K562 (cell line): ENCODE measurements at regions not wholly inside any gene's neighbourhood (a gene's known extent, or its start where the extent isn't known, plus 50 kb on each side); places are given as distances from the start of the nearest gene placed in this dataset.

Experiments
- ATAC-seq: fragments of 200-7000 bp; cut with Tn5 transposase; 3 replicates; pipeline ENCODE4 v1.9.1; 2020; ENCODE audit warnings: moderate library complexity
- BruUV-seq: library from RNA; stranded (reverse); fragments of 400-500 nt; replicated peaks from 2 replicates; lab custom pipeline; 2021; lab: Mats Ljungman, UMichigan
- CTCF ChIA-PET: fragments of 300-600 bp; formaldehyde crosslinking; extraction: SDS; loops from one replicate; lab custom pipeline; 2021; ENCODE audit warnings: low intra/inter-chr PET ratio; lab: Yijun Ruan, JAX
- POLR2A ChIA-PET: fragments of 300-600, 350-650 bp; sonication (Branson Sonifier 250); formaldehyde crosslinking; extraction: SDS; loops from one replicate; lab custom pipeline; 2021; ENCODE audit warnings: antibody characterized with exemption, inconsistent platforms; lab: Yijun Ruan, JAX
- DNase-seq, 4 experiments: peaks; one replicate each; pipeline versions ENCODE4 v3.0.0 to v3.0.0-alpha.2; 2011 to 2018; ENCODE audit warnings: low spot score in 3 of 4, mixed read lengths in 3 of 4; ENCODE audit errors: extremely low read depth in 1 of 4
- FAIRE-seq: peaks from 2 replicates; lab custom pipeline; 2011; peaks lifted over from hg19 to GRCh38; lab: Jason Lieb, UNC
- H2AFZ ChIP-seq: 2 replicates; pipeline ENCODE4 v1.6.0; 2011; ENCODE audit warnings: low read depth, low read length, control low read depth, inconsistent platforms
- H3K27ac ChIP-seq: fragments of 200-600 bp; 3 replicates; pipeline ENCODE4 v1.8.0; 2011; ENCODE audit warnings: low read depth, mild to moderate bottlenecking, control low read depth, inconsistent platforms, low read length, moderate library complexity, mixed read lengths; ENCODE audit errors: extremely low read depth
- H3K27me3 ChIP-seq, 2 experiments: fragments of 300-600 bp in 1 of 2; 2 replicates in 1 of 2; 3 replicates in 1 of 2; pipeline versions ENCODE4 v1.6.0 to v1.8.0; 2011; ENCODE audit warnings: inconsistent platforms in 2 of 2, low read length in 2 of 2, mild to moderate bottlenecking in 1 of 2, mixed read lengths in 1 of 2, moderate library complexity in 1 of 2; ENCODE audit not compliant: control insufficient read depth in 2 of 2, insufficient read depth in 2 of 2
- H3K36me3 ChIP-seq: fragments of 300-600 bp; 3 replicates; pipeline ENCODE4 v1.8.0; 2011; ENCODE audit warnings: mild to moderate bottlenecking, low read length, inconsistent platforms; ENCODE audit not compliant: control insufficient read depth, insufficient read depth
- H3K4me1 ChIP-seq, 2 experiments: fragments of 200-600 bp in 1 of 2; replicated peaks in 1 of 2; 2 replicates in 1 of 2; 3 replicates in 1 of 2; pipeline versions ENCODE4 v1.5.1 to v1.8.0; 2011; ENCODE audit warnings: inconsistent platforms in 2 of 2, low read length in 2 of 2, mild to moderate bottlenecking in 1 of 2, mixed read lengths in 1 of 2, moderate library complexity in 1 of 2; ENCODE audit not compliant: control insufficient read depth in 2 of 2, insufficient read depth in 2 of 2
- H3K4me2 ChIP-seq: 2 replicates; pipeline ENCODE4 v1.6.1; 2011; ENCODE audit warnings: low read length, control low read depth, inconsistent platforms, mixed read lengths; ENCODE audit not compliant: insufficient read depth
- H3K4me3 ChIP-seq: fragments of 200-600 bp; sonication (generic), shearing (Covaris generic); 2 replicates; pipeline ENCODE4 v1.5.1; 2016; ENCODE audit warnings: control low read depth, inconsistent platforms
- H3K79me2 ChIP-seq: fragments of 200-600 bp; 3 replicates; pipeline ENCODE4 v1.8.0; 2011; ENCODE audit warnings: low read length, inconsistent platforms; ENCODE audit not compliant: control insufficient read depth, insufficient read depth
- H3K9ac ChIP-seq, 2 experiments: 2 replicates each; pipeline versions ENCODE4 v1.6.0 to v1.6.1; 2011; ENCODE audit warnings: low read depth in 2 of 2, low read length in 2 of 2, control low read depth in 1 of 2, inconsistent platforms in 1 of 2, mild to moderate bottlenecking in 1 of 2, mixed read lengths in 1 of 2; ENCODE audit not compliant: insufficient read depth in 1 of 2
- H3K9me1 ChIP-seq: one replicate; pipeline ENCODE4 v1.6.0; 2011; ENCODE audit warnings: inconsistent platforms, mild to moderate bottlenecking, low read length, moderate library complexity; ENCODE audit not compliant: control insufficient read depth, insufficient read depth
- H3K9me3 ChIP-seq: replicated peaks from 2 replicates; pipeline ENCODE4 v1.5.1; 2011; ENCODE audit warnings: low read depth, low read length, inconsistent platforms; ENCODE audit not compliant: control insufficient read depth, insufficient read depth
- H4K20me1 ChIP-seq: replicated peaks from 2 replicates; pipeline ENCODE4 v1.6.1; 2011; ENCODE audit warnings: low read length, inconsistent platforms, mixed read lengths; ENCODE audit not compliant: control insufficient read depth, insufficient read depth
- ARHGAP35 ChIP-seq: fragments of 450-650 bp; IDR thresholded peaks from 2 replicates; pipeline ENCODE4 v1.6.1; 2018; ENCODE audit not compliant: partially characterized antibody
- ARID2 ChIP-seq: fragments of 450-650 bp; IDR thresholded peaks from 2 replicates; pipeline ENCODE4 v1.6.1; 2017; ENCODE audit warnings: antibody characterized with exemption, mild to moderate bottlenecking
- CBFB ChIP-seq: sonication (generic); formaldehyde crosslinking; IDR thresholded peaks from 2 replicates; pipeline ENCODE4 v1.4.0; 2020; ENCODE audit warnings: mild to moderate bottlenecking, missing genetic modification reagents
- E2F3 ChIP-seq: fragments of 250-450 bp; sonication (Bioruptor Pico); IDR thresholded peaks from 2 replicates; pipeline ENCODE4 v1.4.0; 2020; ENCODE audit warnings: mild to moderate bottlenecking
- ESRRB ChIP-seq: fragments of 250-450 bp; sonication (Bioruptor Pico); IDR thresholded peaks from 2 replicates; pipeline ENCODE4 v1.5.0; 2020; ENCODE audit warnings: mild to moderate bottlenecking, moderate library complexity, borderline replicate concordance
- KDM5B ChIP-seq: fragments of 200-600 bp; sonication (generic); IDR thresholded peaks from 2 replicates; pipeline ENCODE4 v1.6.1; 2012; ENCODE audit warnings: low read depth, mild to moderate bottlenecking, moderate library complexity, low read length, control low read depth, inconsistent platforms; ENCODE audit not compliant: insufficient replicate concordance
- KHSRP ChIP-seq: fragments of 450-650 bp; IDR thresholded peaks from 2 replicates; pipeline ENCODE4 v1.6.1; 2017
- MAZ ChIP-seq, 2 experiments: fragments of 450-650 bp in 1 of 2; sonication (generic) in 1 of 2; formaldehyde crosslinking; IDR thresholded peaks in 1 of 2; conservative IDR thresholded peaks in 1 of 2; 2 replicates each; pipeline versions ENCODE4 v1.4.0 to v1.5.0; 2020; ENCODE audit warnings: mild to moderate bottlenecking in 1 of 2, missing genetic modification reagents in 1 of 2
- MTA2 ChIP-seq: fragments of 450-650 bp; IDR thresholded peaks from 2 replicates; pipeline ENCODE4 v1.6.1; 2016; ENCODE audit warnings: low read depth
- OTX1 ChIP-seq: fragments of 450-650 bp; formaldehyde crosslinking; IDR thresholded peaks from 2 replicates; pipeline ENCODE4 v1.4.0; 2022; ENCODE audit warnings: mild to moderate bottlenecking
- POLR2B ChIP-seq: fragments of 450-650 bp; IDR thresholded peaks from 2 replicates; pipeline ENCODE4 v1.6.1; 2018; ENCODE audit warnings: low read depth; ENCODE audit not compliant: partially characterized antibody
- RBM34 ChIP-seq: fragments of 200-400 bp; formaldehyde crosslinking; IDR thresholded peaks from 2 replicates; pipeline ENCODE4 v1.6.1; 2018; ENCODE audit warnings: low read length, borderline replicate concordance; ENCODE audit not compliant: insufficient read depth
- SMAD1 ChIP-seq: fragments of 150-350 bp; IDR thresholded peaks from 2 replicates; pipeline ENCODE4 v1.6.1; 2014; ENCODE audit warnings: low read length, low read depth; ENCODE audit not compliant: partially characterized antibody
- SMARCA4 ChIP-seq: fragments of 450-650 bp; IDR thresholded peaks from 2 replicates; pipeline ENCODE4 v1.6.1; 2016
- SREBF1 ChIP-seq: fragments of 150-350 bp; IDR thresholded peaks from 2 replicates; pipeline ENCODE4 v1.6.1; 2014; ENCODE audit warnings: antibody characterized with exemption, low read depth, low read length, borderline replicate concordance
- XRCC5 ChIP-seq: fragments of 200-400 bp; formaldehyde crosslinking; IDR thresholded peaks from 2 replicates; pipeline ENCODE4 v1.6.1; 2017; ENCODE audit warnings: low read depth, mild to moderate bottlenecking, low read length
- ZBTB7A ChIP-seq: IDR thresholded peaks from 2 replicates; pipeline ENCODE4 v1.6.1; 2011; ENCODE audit warnings: low read depth, mild to moderate bottlenecking, low read length, moderate library complexity, borderline replicate concordance; ENCODE audit not compliant: control insufficient read depth
- ZNF175 ChIP-seq: fragments of 200-800 bp; sonication (Bioruptor generic); IDR thresholded peaks from 2 replicates; pipeline ENCODE4 v1.6.1; 2016; ENCODE audit warnings: low read depth, mild to moderate bottlenecking, missing genetic modification characterization, missing compliant biosample characterization
- ZNF584 ChIP-seq: fragments of 200-800 bp; sonication (Bioruptor generic); IDR thresholded peaks from 2 replicates; pipeline ENCODE4 v1.6.1; 2016; ENCODE audit warnings: low read depth, mild to moderate bottlenecking, missing genetic modification characterization, missing compliant biosample characterization
- WGBS: fragments of 100-300 bp; shearing (Covaris generic); methylation state at CpG from one replicate; pipeline ENCODE4 v1.1.6; 2016; ENCODE audit warnings: low coverage, mixed read lengths; ENCODE audit not compliant: insufficient coverage; ENCODE audit errors: missing lambda C conversion rate; 5-methylcytosine and 5-hydroxymethylcytosine counted together
- in situ Hi-C: fragments of 300-500 bp; cut with MboI; formaldehyde crosslinking; loops from 4 replicates; pipeline ENCODE4 v1.15.0; 2018; ENCODE audit warnings: inconsistent platforms, mixed read lengths
- intact Hi-C: fragments of 100-400 bp; cut with micrococcal nuclease; formaldehyde crosslinking; loops from 2 replicates; pipeline ENCODE4 v1.14.2; 2022
- TF ChIP-seq, protein P1 (sequence below): fragments of 450-650 bp; IDR thresholded peaks from 2 replicates; pipeline ENCODE4 v1.6.1; 2016; ENCODE audit warnings: low read depth, mild to moderate bottlenecking, moderate library complexity

GRCh38 chr6:132016396-132016795, 65.2 kb upstream of the CCN2 start:
- intact Hi-C loops (no loop called here), in situ Hi-C loops (no loop called here)
- H3K27ac ChIP-seq: no peak overlapping the region
- no peaks in the 10 kb centered on the region for H3K36me3 ChIP-seq
- FAIRE-seq (no peak), DNase-seq (no peak), ATAC-seq (no peak)
- ChIA-PET CTCF (no interaction called here), POLR2A (interaction anchor here (0.6 kb wide), 1 partner anchor 808 kb away, joined by 3 read pairs; no protein-coding TSS in a partner anchor)
- no peak for TF ChIP-seq E2F3
- TF ChIP-seq KHSRP: no peak
- no peak for TF ChIP-seq ARHGAP35
- TF ChIP-seq RBM34: no peak
- TF ChIP-seq MAZ (CRISPR knock-in tag; conservative IDR thresholded peaks at IDR 0.05 in 1 of 2, IDR thresholded peaks at IDR 0.05 in 1 of 2): no peak
- no peak for TF ChIP-seq MTA2
- no peak for TF ChIP-seq ZBTB7A
- no peak for TF ChIP-seq ESRRB (CRISPR knock-in tag)
- TF ChIP-seq SMARCA4: no peak
- no peak for TF ChIP-seq KDM5B
- TF ChIP-seq SREBF1: no peak
- no peak for TF ChIP-seq ZNF584
- no peak for TF ChIP-seq POLR2B
- TF ChIP-seq XRCC5: no peak
- no peak for TF ChIP-seq OTX1 (CRISPR knock-in tag)
- TF ChIP-seq SMAD1: no peak
- no peak for TF ChIP-seq ARID2
- TF ChIP-seq CBFB (CRISPR knock-in tag): no peak
- TF ChIP-seq, protein P1, sequence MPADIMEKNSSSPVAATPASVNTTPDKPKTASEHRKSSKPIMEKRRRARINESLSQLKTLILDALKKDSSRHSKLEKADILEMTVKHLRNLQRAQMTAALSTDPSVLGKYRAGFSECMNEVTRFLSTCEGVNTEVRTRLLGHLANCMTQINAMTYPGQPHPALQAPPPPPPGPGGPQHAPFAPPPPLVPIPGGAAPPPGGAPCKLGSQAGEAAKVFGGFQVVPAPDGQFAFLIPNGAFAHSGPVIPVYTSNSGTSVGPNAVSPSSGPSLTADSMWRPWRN: no peak
- TF ChIP-seq ZNF175 (CRISPR knock-in tag): no peak
- no peaks in the 10 kb centered on the region for H3K4me1 ChIP-seq
- no peak overlapping the region for H3K9ac ChIP-seq
- 7% methylated on average over 1 of the region's 1 CpG for WGBS
- no peak overlapping the region for H2AFZ ChIP-seq
- no peak overlapping the region for H3K4me2 ChIP-seq
- no peaks in the 10 kb centered on the region for H4K20me1 ChIP-seq
- no peaks in the 10 kb centered on the region for H3K27me3 ChIP-seq
- no peaks in the 10 kb centered on the region for H3K9me1 ChIP-seq
- no TSS peak for BruUV-seq
- H3K9me3 ChIP-seq: no peaks in the 10 kb centered on the region
- no peaks in the 10 kb centered on the region for H3K79me2 ChIP-seq
- no peak overlapping the region for H3K4me3 ChIP-seq
